OCI-LY3 (cell line): ENCODE measurements at regions not wholly inside any gene's neighbourhood (a gene's known extent, or its start where the extent isn't known, plus 50 kb on each side); places are given as distances from the start of the nearest gene placed in this dataset.

ENCODE experiments used
- H2AFZ ChIP-seq: fragments of 200-600, 300-600 bp; shearing (Covaris generic); 2 replicates; pipeline ENCODE4 v1.6.0; 2014; ENCODE audit warnings: antibody characterized with exemption, low read depth, low read length
- H3K27ac ChIP-seq: fragments of 200-600, 300-600 bp; sonication (generic); 2 replicates; pipeline ENCODE4 v1.5.1; 2014; ENCODE audit warnings: mild to moderate bottlenecking, low read length, moderate library complexity, mixed read lengths
- H3K27me3 ChIP-seq: fragments of 200-600, 300-600 bp; sonication (generic); 2 replicates; pipeline ENCODE4 v1.6.1; 2014; ENCODE audit warnings: low read depth, low read length, mixed read lengths
- H3K36me3 ChIP-seq: fragments of 200-600, 300-600 bp; sonication (generic); replicated peaks from 2 replicates; pipeline ENCODE3; 2014; ENCODE audit warnings: low read depth, low read length, mixed read lengths
- H3K4me1 ChIP-seq: fragments of 300-600, 200-600 bp; sonication (generic); 2 replicates; pipeline ENCODE4 v1.6.1; 2014; ENCODE audit warnings: low read length, mixed read lengths
- H3K4me2 ChIP-seq: fragments of 200-600, 300-600 bp; sonication (generic); 2 replicates; pipeline ENCODE4 v1.6.1; 2014; ENCODE audit warnings: low read length, mixed read lengths
- H3K4me3 ChIP-seq: fragments of 300-600, 200-600 bp; sonication (generic); 2 replicates; pipeline ENCODE4 v1.5.1; 2014; ENCODE audit warnings: antibody characterized with exemption, mild to moderate bottlenecking, low read length, moderate library complexity
- H3K79me2 ChIP-seq: fragments of 300-600, 200-600 bp; shearing (Covaris generic); 2 replicates; pipeline ENCODE4 v1.6.1; 2014; ENCODE audit warnings: mild to moderate bottlenecking, low read length, mixed read lengths
- H3K9ac ChIP-seq: fragments of 300-600, 200-600 bp; shearing (Covaris generic); 2 replicates; pipeline ENCODE4 v1.6.0; 2014; ENCODE audit warnings: mild to moderate bottlenecking, low read length, moderate library complexity
- H3K9me3 ChIP-seq: fragments of 200-600, 300-600 bp; shearing (Covaris generic); 2 replicates; pipeline ENCODE4 v1.6.1; 2014; ENCODE audit warnings: low read length, mixed read lengths; ENCODE audit not compliant: insufficient read depth
- H4K20me1 ChIP-seq: fragments of 200-600, 300-600 bp; sonication (generic); 2 replicates; pipeline ENCODE4 v1.6.1; 2016; ENCODE audit warnings: low read length, mixed read lengths; ENCODE audit not compliant: insufficient read depth
- EZH2phosphoT487 ChIP-seq: fragments of 200-600 bp; shearing (Covaris generic); IDR thresholded peaks from 2 replicates; pipeline ENCODE4 v1.6.1; 2018; ENCODE audit warnings: antibody characterized with exemption, mixed run types, low read depth
- TF ChIP-seq, protein P1 (sequence below): fragments of 200-600, 300-600 bp; sonication (generic); IDR thresholded peaks from 2 replicates; pipeline ENCODE4 v1.5.1; 2014; ENCODE audit warnings: antibody characterized with exemption, low read length, low read depth

DNA sequence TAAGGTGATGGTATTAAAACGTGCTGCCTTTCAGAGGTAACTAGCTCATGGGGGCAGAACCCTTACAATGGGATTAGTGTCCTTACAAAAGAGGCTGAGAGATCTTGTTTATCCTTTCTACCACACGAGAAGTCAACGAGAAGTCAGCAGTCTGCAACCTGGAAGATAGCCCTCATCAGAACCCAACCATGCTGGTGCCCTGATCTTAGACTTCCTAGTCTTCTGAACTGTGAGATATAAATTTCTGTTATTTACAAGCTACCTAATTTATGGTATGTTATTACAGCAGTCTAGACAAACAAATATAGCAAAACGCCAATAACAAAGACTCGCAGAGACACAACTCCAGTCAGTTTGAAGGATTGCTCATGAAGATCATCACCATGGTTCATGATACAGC is 157.5 kb upstream of the TMEM106B start:
- H3K4me1 ChIP-seq, result no peaks in the 10 kb centered on the region
- no peaks in the 10 kb centered on the region for H3K27me3 ChIP-seq
- H3K9ac ChIP-seq, result no peak overlapping the region
- no peak overlapping the region for H2AFZ ChIP-seq
- TF ChIP-seq, protein P1, sequence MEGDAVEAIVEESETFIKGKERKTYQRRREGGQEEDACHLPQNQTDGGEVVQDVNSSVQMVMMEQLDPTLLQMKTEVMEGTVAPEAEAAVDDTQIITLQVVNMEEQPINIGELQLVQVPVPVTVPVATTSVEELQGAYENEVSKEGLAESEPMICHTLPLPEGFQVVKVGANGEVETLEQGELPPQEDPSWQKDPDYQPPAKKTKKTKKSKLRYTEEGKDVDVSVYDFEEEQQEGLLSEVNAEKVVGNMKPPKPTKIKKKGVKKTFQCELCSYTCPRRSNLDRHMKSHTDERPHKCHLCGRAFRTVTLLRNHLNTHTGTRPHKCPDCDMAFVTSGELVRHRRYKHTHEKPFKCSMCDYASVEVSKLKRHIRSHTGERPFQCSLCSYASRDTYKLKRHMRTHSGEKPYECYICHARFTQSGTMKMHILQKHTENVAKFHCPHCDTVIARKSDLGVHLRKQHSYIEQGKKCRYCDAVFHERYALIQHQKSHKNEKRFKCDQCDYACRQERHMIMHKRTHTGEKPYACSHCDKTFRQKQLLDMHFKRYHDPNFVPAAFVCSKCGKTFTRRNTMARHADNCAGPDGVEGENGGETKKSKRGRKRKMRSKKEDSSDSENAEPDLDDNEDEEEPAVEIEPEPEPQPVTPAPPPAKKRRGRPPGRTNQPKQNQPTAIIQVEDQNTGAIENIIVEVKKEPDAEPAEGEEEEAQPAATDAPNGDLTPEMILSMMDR, result no peak
- no peak for TF ChIP-seq EZH2phosphoT487
- 0 out of 2 replicates have a peak, but pooled peaks cover 4% of the 10 kb centered on the region for H3K9me3 ChIP-seq
- no peak overlapping the region for H3K4me3 ChIP-seq
- no peaks in the 10 kb centered on the region for H4K20me1 ChIP-seq
- no peak overlapping the region for H3K4me2 ChIP-seq
- H3K79me2 ChIP-seq, result no peaks in the 10 kb centered on the region
- H3K27ac ChIP-seq, result no peak overlapping the region
- H3K36me3 ChIP-seq, result no peaks in the 10 kb centered on the region

GRCh38 chr7:12054830-12055229 is 156.3 kb upstream of the TMEM106B start:
- Histone ChIP-seq H3K79me2 (no peaks in the 10 kb centered on the region), H3K9me3 (0 out of 2 replicates have a peak, but pooled peaks cover 4% of the 10 kb centered on the region), H2AFZ (no peak overlapping the region), H3K4me2 (no peak overlapping the region), H3K9ac (no peak overlapping the region), H4K20me1 (no peaks in the 10 kb centered on the region), H3K27me3 (no peaks in the 10 kb centered on the region), H3K4me1 (no peaks in the 10 kb centered on the region), H3K36me3 (no peaks in the 10 kb centered on the region), H3K4me3 (no peak overlapping the region), H3K27ac (no peak overlapping the region)
- TF ChIP-seq, protein P1, result no peak
- TF ChIP-seq EZH2phosphoT487, result no peak

- TF ChIP-seq, protein P1, result no peak
- no peak for TF ChIP-seq EZH2phosphoT487
- H3K4me2 ChIP-seq, result no peak overlapping the region
- no peak overlapping the region for H2AFZ ChIP-seq
- H3K9ac ChIP-seq, result no peak overlapping the region
- no peaks in the 10 kb centered on the region for H3K4me1 ChIP-seq
- H3K36me3 ChIP-seq, result no peaks in the 10 kb centered on the region
- 0 out of 2 replicates have a peak, but pooled peaks cover 4% of the 10 kb centered on the region for H3K9me3 ChIP-seq
- no peaks in the 10 kb centered on the region for H4K20me1 ChIP-seq
- no peaks in the 10 kb centered on the region for H3K27me3 ChIP-seq
- H3K27ac ChIP-seq, result no peak overlapping the region
- no peak overlapping the region for H3K4me3 ChIP-seq
- H3K79me2 ChIP-seq, result no peaks in the 10 kb centered on the region
Measured at GRCh38 chr7:12056381-12056780, 154.7 kb upstream of the TMEM106B start.

DNA sequence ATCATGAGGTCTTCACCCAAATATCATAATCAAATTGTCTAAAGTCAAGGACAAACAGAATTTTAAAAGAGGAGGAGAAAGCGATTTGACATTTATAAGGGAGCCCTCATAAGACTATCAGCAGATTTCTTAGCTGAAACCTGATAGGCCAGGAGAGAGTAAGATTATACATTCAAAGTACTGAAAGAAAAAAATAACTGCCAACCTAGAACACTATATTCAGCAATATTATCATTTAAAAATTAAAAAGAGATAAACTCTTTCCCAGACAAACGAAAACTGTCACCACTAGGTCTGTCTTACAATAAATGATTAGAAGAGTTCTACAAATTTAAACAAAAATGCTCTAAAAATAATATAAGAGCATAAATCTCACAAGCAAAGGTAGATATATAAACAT is 154.1 kb upstream of the TMEM106B start:
- no peak overlapping the region for H3K9ac ChIP-seq
- H3K79me2 ChIP-seq, result no peaks in the 10 kb centered on the region
- H4K20me1 ChIP-seq, result no peaks in the 10 kb centered on the region
- no peaks in the 10 kb centered on the region for H3K4me1 ChIP-seq
- no peaks in the 10 kb centered on the region for H3K36me3 ChIP-seq
- H3K27me3 ChIP-seq, result no peaks in the 10 kb centered on the region
- H3K27ac ChIP-seq, result no peak overlapping the region
- 0 out of 2 replicates have a peak, but pooled peaks cover 4% of the 10 kb centered on the region for H3K9me3 ChIP-seq
- H3K4me3 ChIP-seq, result no peak overlapping the region
- no peak overlapping the region for H3K4me2 ChIP-seq
- H2AFZ ChIP-seq, result no peak overlapping the region
- TF ChIP-seq, protein P1, result no peak
- TF ChIP-seq EZH2phosphoT487, result no peak
